ENCODE measurements at regions not wholly inside any gene's neighbourhood (a gene's known extent, or its start where the extent isn't known, plus 50 kb on each side); places are given as distances from the start of the nearest gene placed in this dataset.
"Not testable (repeated sequence)": the region's sequence is repeated elsewhere in the genome, so short reads cannot be mapped to it uniquely, and the experiment has no call there.

DNA sequence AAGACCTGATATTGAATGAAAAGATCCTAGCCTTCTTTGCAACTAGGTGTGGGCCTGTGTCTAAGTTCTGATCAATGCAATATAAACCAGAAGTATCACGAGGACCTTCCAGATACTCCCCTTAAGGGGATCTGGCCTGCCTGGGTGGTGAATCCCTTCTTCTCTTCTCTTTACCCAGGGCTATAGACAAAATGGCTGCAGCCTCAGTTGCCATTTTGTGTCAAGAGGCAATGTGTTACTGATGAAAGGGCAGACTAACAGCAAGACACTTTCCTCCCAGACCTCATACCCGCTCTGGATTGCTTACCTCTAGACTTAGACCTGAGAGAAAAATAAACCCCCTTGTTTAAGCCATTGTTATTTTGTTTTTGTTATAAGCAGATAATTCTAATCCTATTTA lies 84.5 kb upstream of the CHD6 start:
- no peak for TF ChIP-seq CTCF (IDR thresholded peaks at IDR 0.05)
- H3K27me3 Mint-ChIP-seq: peaks cover 4% of the 10 kb centered on the region
- H3K4me1 Mint-ChIP-seq: peaks cover under 1% of the 10 kb centered on the region
- CTCF ChIA-PET: no interaction called here
- ATAC-seq (ENCODE audit: low read depth): no peak
- H3K9me3 Mint-ChIP-seq: no peaks in the 10 kb centered on the region
- POLR2A ChIA-PET: no interaction called here
- no peaks in the 10 kb centered on the region for H3K36me3 Mint-ChIP-seq (ENCODE audit: low read depth)
- no peak for DNase-seq
- intact Hi-C loops (cut with micrococcal nuclease): no loop called here
- no peak overlapping the region for H3K27ac Mint-ChIP-seq
- no peak overlapping the region for H3K4me3 Mint-ChIP-seq

DNA sequence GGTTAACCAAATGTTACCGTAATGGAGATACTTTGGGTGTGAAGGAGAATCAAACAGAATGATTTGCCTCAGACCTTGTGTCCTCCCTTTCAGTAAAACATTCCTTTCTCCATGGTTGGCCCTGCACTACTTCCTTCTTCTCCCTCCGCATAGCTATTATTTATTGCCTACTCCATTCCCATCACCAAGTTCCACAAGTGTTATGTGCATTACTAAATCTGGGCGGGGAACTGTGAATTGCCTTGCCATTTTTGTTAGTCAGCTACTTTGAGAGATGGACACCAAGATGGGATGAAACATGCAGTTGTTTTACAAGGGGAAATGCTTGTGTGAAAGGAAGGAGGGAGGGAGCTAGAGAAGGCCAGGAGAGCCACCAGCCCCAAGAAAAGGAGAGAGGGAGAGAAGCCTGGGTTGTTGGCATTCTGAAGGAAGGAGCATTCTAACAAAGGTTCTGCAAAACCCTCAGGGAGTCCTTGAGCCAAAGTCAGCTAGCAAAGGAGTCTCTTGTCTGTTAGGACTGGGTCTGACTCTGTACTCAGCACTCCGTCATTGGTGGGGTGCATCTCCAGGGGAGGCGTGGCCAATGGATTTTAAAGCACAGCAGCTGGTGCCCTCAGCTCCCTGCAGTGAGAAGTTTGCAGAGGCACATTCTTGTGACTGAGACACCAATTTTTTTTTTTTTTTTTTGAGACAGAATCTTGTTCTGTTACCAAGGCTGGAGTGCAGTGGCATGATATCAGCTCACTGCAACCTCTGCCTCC lies 83.6 kb upstream of the CHD6 start:
- H3K4me1 Mint-ChIP-seq: peaks cover 2% of the 10 kb centered on the region
- no peaks in the 10 kb centered on the region for H3K9me3 Mint-ChIP-seq
- ChIA-PET POLR2A (interaction anchor here (0.6 kb wide), 1 partner anchor 24 kb away, joined by 3 read pairs; no protein-coding TSS in a partner anchor), CTCF (no interaction called here)
- no peak overlapping the region for H3K4me3 Mint-ChIP-seq
- no peaks in the 10 kb centered on the region for H3K36me3 Mint-ChIP-seq (ENCODE audit: low read depth)
- H3K27me3 Mint-ChIP-seq: peaks cover 5% of the 10 kb centered on the region
- no peak for DNase-seq
- intact Hi-C loops (cut with micrococcal nuclease): no loop called here
- no peak for TF ChIP-seq CTCF (IDR thresholded peaks at IDR 0.05)
- ATAC-seq (ENCODE audit: low read depth): no peak
- H3K27ac Mint-ChIP-seq: no peak overlapping the region

DNA sequence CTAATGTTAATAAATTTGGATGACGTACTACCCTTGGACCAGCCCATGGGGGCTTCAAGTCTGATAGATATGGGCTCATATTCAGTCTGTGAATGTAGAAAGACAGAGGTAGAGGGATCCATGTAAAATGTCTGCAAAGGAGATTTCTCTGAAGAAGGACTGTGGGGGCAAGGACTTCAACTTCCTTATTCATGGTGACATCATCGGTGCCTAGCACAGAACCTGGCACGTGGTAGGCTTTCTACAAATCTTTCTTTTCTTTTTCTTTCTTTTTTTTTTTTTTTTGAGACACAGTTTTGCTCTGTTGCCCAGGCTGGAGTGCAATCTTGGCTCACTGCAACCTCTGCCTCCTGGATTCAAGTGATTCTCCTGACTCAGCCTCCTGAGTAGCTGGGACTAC lies 81.5 kb upstream of the CHD6 start:
- H3K36me3 Mint-ChIP-seq (ENCODE audit: low read depth); H3K4me3 Mint-ChIP-seq; CTCF ChIA-PET; H3K4me1 Mint-ChIP-seq; POLR2A ChIA-PET; H3K27me3 Mint-ChIP-seq; H3K9me3 Mint-ChIP-seq; H3K27ac Mint-ChIP-seq; ATAC-seq (ENCODE audit: low read depth); DNase-seq: not testable (repeated sequence)
- intact Hi-C loops (cut with micrococcal nuclease): loop anchor here (10.0 kb wide), 1 partner anchor 385 kb away; the partner anchor contains the start of gene ZHX3

GRCh38 chr20:41697861-41698559 lies 79.8 kb upstream of the CHD6 start:
- peak overlapping the region; percentile 33 for H3K4me3 Mint-ChIP-seq
- POLR2A ChIA-PET: no interaction called here
- H3K27ac Mint-ChIP-seq: no peak overlapping the region

DNA sequence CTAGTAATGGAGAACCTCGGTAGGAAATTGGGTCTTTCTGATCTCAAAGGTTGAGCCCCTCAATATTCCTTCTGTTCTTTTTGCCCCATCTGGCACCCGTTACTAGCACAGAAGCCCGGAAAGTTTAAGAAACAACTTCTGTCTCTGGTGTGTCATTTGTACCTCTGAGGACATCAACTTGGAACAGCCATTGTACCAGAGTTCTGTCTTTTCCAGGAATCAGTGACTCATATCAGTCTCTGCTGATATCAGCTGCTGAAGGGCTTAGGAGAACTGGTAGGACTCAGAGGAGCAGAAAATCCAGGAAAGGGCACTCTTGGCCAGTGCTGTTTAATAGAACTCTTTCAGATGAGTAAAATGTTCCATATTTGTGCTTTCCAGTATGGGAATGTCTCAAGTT lies 78.3 kb upstream of the CHD6 start:
- CTCF ChIA-PET: no interaction called here
- Mint-ChIP-seq H3K4me3 (no peak overlapping the region), H3K9me3 (no peaks in the 10 kb centered on the region), H3K36me3 (ENCODE audit: low read depth) (peaks cover 10% of the 10 kb centered on the region), H3K27ac (no peak overlapping the region), H3K4me1 (peaks cover 17% of the 10 kb centered on the region), H3K27me3 (peaks cover 2% of the 10 kb centered on the region)
- no peak for DNase-seq
- TF ChIP-seq CTCF (IDR thresholded peaks at IDR 0.05): no peak
- POLR2A ChIA-PET: no interaction called here
- no peak for ATAC-seq (ENCODE audit: low read depth)
- intact Hi-C loops (cut with micrococcal nuclease): loop anchor here (10.0 kb wide), 1 partner anchor 382 kb away; the partner anchor contains the start of gene ZHX3

More at GRCh38 chr20:41697861-41698559, 79.8 kb upstream of the CHD6 start:
- peaks cover 13% of the 10 kb centered on the region for H3K4me1 Mint-ChIP-seq
- TF ChIP-seq CTCF (IDR thresholded peaks at IDR 0.05): peak; percentile 96
- CTCF ChIA-PET: interaction anchor here (0.9 to 1.3 kb wide), 4 partner anchors 17 to 37 kb away, joined by 3 to 5 read pairs (median 3); no protein-coding TSS in a partner anchor
- H3K9me3 Mint-ChIP-seq: no peaks in the 10 kb centered on the region
- peaks cover 2% of the 10 kb centered on the region for H3K27me3 Mint-ChIP-seq
- DNase-seq (no peak), ATAC-seq (ENCODE audit: low read depth) (no peak)
- H3K36me3 Mint-ChIP-seq (ENCODE audit: low read depth): peaks cover 6% of the 10 kb centered on the region
- intact Hi-C loops (cut with micrococcal nuclease): loop anchor here (10.0 kb wide), 1 partner anchor 383 kb away; the partner anchor contains the start of gene ZHX3

Data from activated B cell treated with CpG ODN at 0.5 μM for 24 hours (primary cell).